GM19043 (cell line): ENCODE measurements at regions not wholly inside any gene's neighbourhood (a gene's known extent, or its start where the extent isn't known, plus 50 kb on each side); places are given as distances from the start of the nearest gene placed in this dataset.
"Not testable (repeated sequence)": the region's sequence is repeated elsewhere in the genome, so short reads cannot be mapped to it uniquely, and the experiment has no call there.

Experiments used
- ATAC-seq: cut with Tn5 transposase; IDR thresholded peaks from one replicate; pipeline ENCODE4 v1.9.1; 2021; ENCODE audit warnings: low read depth; ENCODE audit not compliant: unreplicated experiment

- no peak for ATAC-seq
Measured at GRCh38 chr9:84500826-84501225, 160.3 kb upstream of the SLC28A3 start.

GRCh38 chr9:84501587-84501986 lies 161.0 kb upstream of the SLC28A3 start:
- no peak for ATAC-seq

DNA sequence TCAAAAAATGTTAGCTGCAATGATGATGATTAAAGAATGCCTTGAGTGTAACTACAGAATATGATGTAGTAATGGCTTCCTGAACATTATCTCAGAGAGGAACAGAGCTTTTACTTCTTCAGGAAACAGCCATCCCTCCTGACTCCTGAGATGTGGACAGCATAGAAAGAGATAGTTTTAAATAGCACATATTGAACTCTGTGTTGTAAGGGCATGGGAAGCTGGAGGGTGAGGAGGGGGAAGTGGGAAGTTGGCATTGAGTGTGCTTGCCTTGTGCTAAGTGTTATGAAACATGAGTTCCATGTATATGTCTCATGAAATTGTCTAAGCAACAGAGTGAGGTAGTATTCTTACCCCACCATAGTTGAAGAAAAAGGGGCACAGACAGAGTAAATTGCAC lies 161.5 kb upstream of the SLC28A3 start:
- no peak for ATAC-seq

DNA sequence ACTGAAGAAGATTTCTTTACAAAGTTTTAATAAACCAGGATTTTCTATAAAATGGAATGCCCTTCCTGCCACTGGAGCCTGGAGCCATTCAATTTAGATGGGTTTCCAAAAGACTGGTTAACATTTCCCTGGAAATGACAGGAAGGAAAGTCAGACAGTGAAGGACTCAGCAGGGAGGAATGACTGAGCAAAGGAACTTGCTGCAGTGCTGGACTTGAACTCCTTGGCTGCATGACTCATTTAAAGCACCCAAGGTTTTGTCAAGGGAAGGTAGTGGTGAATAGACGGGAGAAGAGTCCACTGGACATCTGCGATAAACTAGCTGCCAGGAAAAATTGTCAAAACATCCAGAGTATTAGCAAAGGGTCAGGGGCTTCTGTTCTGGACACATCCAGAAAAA lies 163.8 kb upstream of the SLC28A3 start:
- no peak for ATAC-seq

GRCh38 chr9:84511651-84512050 lies 157.9 kb upstream of the NTRK2 start:
- no peak for ATAC-seq

DNA sequence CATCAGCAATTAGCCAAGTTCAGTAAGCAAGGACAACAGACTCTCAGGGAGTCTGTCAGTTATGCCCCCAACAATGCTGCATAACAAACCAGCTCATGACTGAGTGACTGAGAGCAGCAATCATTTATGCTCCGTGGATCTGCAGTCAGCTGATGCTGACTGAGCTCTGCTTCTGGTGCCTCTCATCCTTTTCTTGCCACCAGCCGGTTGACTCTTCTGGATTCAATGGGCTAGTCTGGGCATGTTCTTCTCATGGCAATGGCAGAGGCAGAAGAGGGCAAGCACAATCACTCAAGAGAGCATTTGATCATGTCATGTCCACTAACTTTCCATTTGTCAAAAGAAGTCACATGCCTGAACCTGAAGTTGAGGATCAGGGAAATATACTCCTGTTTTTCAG lies 157.0 kb upstream of the NTRK2 start:
- ATAC-seq, result no peak

- ATAC-seq, result no peak
Measured at GRCh38 chr9:84513473-84513872, 156.1 kb upstream of the NTRK2 start.

- no peak for ATAC-seq
Measured at GRCh38 chr9:84513979-84514378, 155.6 kb upstream of the NTRK2 start.

GRCh38 chr9:84514421-84514820 lies 155.1 kb upstream of the NTRK2 start:
- no peak for ATAC-seq

- ATAC-seq, result no peak
Measured at GRCh38 chr9:84517026-84517425, 152.5 kb upstream of the NTRK2 start.

DNA sequence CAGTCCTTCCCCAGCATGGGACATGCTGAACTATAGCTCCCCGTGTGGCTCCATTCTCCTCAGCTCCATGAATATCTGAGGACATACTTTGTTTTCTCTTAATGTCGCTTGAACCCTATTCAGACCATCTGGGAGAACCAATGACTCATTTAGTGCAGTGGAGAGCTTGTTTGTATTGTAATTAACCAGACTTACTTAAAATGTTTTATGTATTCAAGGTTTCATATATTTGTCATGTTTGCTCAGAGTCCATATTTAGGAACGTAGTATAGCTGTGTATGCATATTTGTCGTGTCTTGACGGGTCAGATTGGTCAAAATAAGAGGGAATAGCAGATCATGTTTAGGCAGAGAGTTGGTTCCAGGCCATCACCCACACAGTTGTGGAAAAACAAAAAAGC lies 150.1 kb upstream of the NTRK2 start:
- no peak for ATAC-seq

DNA sequence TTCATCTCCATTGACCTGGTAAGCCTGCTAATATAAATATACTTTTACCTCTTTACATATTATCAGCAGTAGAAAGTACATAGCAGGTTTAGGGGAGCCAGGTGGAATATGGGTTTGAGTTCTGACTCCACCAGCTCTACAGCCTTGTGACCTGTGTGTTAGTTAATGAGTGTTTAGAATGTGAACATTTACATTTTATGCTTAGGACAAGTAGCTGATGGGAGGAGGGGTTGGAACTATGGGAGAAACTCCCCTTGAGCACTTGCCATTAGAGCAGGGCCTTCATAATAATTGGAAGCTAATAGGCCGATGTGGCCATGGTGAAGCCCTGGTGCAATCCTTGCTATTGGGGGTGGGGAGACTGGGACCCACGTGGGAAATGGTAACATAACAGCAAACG lies 148.3 kb upstream of the NTRK2 start:
- no peak for ATAC-seq

- ATAC-seq, result not testable (repeated sequence)
Measured at GRCh38 chr9:84526211-84526610, 143.3 kb upstream of the NTRK2 start.

DNA sequence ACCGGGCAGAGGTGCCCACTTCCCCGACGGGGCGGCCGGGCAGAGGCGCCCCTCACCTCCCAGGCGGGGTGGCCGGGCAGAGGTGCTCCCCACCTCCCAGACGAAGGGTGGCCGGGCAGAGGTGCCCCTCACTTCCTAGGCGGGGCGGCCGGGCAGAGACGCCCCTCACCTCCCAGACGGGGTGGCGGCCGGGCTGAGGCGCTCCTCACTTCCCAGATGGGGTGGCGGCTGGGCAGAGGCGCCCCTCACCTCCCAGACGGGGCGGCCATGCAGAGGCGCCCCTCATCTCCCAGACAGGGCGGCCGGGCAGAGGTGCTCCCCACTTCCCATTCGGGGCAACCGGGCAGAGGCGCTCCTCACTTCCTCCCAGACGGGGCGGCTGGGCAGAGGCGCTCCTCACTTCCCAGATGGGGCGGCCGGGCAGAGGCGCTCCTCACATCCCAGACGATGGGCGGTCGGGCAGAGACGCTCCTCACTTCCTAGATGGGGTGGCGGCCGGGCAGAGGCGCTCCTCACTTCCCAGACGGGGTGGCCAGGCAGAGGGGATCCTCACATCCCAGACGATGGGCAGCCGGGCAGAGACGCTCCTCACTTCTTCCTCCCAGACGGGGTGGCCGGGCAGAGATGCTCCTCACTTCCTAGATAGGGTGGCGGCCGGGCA lies 142.3 kb upstream of the NTRK2 start:
- not testable (repeated sequence) for ATAC-seq

- ATAC-seq, result not testable (repeated sequence)
Measured at GRCh38 chr9:84535973-84536372, 133.6 kb upstream of the NTRK2 start.

GRCh38 chr9:84538879-84539278 lies 130.7 kb upstream of the NTRK2 start:
- ATAC-seq, result no peak

DNA sequence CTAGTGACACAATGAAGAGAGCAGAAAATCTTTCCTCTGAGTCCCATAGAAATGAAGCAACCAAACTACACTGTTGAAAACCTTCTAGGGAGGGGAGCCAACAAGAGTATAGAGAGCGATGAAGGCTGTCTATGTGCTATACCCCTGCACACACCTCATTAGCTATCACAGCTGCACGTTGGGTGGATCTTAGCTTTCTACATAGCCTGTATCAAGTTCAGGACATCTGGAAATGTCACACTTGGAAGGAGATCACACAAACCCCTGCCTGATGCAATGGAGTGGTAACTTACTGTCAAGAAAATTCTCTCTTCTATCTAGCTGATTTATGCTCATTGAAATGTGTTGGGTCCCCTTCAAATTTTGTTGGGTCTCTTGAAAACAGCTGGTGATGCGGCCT lies 127.0 kb upstream of the NTRK2 start:
- no peak for ATAC-seq

DNA sequence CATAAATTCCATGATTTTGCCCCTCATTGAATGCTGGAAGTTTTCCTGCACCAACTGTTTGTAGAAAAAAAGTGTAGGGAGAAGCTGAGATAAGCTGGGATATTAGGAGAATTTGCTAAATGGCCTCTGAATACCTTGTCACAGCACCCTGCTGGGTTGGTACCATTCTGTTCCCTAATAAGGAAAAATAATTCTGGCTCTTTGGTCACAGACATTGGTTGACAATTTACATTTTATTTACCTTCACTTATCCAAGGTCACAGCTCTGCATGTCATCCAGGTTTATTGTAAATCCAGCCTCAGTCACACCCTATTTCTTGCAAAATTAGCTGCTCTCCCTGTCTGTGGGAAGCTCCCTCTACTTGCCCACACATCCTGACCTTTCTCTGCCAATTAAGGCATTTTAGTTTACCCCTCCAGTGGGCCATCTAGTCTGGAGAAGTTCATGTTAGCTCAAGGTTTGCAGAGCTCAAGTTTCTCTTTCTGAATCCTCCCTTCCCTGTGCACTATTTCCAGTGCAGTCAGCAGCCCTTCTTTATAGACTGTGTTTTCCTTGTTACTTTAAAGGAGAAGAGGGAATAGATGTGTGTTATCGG lies 115.4 kb upstream of the NTRK2 start:
- no peak for ATAC-seq

DNA sequence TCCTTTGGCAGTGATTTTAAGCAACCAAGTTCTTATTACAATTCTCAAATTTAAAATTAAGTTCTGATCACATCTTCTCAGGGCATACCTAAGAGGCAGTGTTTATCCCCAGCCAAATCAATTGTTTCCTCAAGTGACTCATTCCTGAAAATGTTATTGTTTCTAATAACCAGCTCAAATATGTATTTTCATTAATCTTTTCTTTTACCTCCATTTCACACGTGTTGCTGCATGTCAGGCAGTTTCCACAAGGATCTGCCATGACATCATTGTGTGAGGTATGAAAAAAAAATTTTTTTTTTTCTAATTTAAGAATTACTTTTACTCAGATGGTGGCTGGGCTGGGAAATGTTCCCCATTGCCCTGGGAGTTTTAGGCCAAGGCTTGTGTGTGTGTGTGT lies 113.0 kb upstream of the NTRK2 start:
- no peak for ATAC-seq

- ATAC-seq, result no peak
Measured at GRCh38 chr9:84557751-84558150, 111.8 kb upstream of the NTRK2 start.

DNA sequence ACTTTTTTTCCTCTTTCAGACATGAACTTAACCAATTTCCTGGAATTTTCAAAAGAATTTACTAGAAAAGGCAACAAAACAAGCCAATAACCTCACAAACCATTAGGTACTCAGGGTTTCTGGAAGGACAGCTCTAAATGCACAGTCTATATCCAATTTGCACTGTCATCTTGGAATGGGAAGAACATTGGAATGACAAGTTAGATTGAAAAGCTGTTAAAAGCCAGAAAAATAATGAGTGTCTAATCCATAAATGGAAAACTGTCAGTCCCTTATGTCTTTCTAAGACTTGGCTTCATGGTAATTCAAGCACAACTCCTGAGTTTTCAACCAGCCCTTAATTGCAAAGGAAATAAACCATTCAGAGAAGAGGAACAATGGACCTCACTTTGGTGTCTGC lies 105.8 kb upstream of the NTRK2 start:
- ATAC-seq, result no peak

GRCh38 chr9:84567805-84568204 lies 101.7 kb upstream of the NTRK2 start:
- ATAC-seq, result no peak
